Right atrium auricular region (tissue), 2 donors: ENCODE measurements at regions not wholly inside any gene's neighbourhood (a gene's known extent, or its start where the extent isn't known, plus 50 kb on each side); places are given as distances from the start of the nearest gene placed in this dataset.

Experiments used
- DNase-seq: peaks from one replicate; pipeline ENCODE4 v3.0.0-alpha.2; 2019; ENCODE audit warnings: low spot score
- H3K27ac ChIP-seq, 2 donors: fragments of 200-600 bp; sonication (generic); 1 replicate in 1 of 2; 2 replicates in 1 of 2; pipeline ENCODE4 v1.5.1; 2016 to 2019
- H3K27me3 ChIP-seq, 2 donors: fragments of 200-600 bp; sonication (generic); one replicate each; pipeline versions ENCODE4 v1.5.1 to v1.6.0; 2017 to 2019
- H3K36me3 ChIP-seq: fragments of 200-600 bp; sonication (generic); one replicate; pipeline ENCODE4 v1.5.1; 2016
- H3K4me1 ChIP-seq, 2 donors: fragments of 200-600 bp; sonication (generic); one replicate each; pipeline versions ENCODE4 v1.5.1 to v1.6.0; 2017 to 2019
- H3K4me3 ChIP-seq, 2 donors: fragments of 200-600 bp; sonication (generic); 1 replicate in 1 of 2; 2 replicates in 1 of 2; pipeline ENCODE4 v1.5.1; 2017 to 2019; ENCODE audit warnings: mild to moderate bottlenecking in 1 of 2, moderate library complexity in 1 of 2
- H3K9me3 ChIP-seq, 2 donors: fragments of 200-600 bp; sonication (generic); one replicate each; pipeline ENCODE4 v1.5.1; 2019
- TF ChIP-seq, protein P1 (sequence below), 2 donors: fragments of 200-600 bp; sonication (generic); IDR thresholded peaks; one replicate each; pipeline ENCODE4 v1.5.1; 2019; ENCODE audit warnings: antibody characterized with exemption in 2 of 2

DNA sequence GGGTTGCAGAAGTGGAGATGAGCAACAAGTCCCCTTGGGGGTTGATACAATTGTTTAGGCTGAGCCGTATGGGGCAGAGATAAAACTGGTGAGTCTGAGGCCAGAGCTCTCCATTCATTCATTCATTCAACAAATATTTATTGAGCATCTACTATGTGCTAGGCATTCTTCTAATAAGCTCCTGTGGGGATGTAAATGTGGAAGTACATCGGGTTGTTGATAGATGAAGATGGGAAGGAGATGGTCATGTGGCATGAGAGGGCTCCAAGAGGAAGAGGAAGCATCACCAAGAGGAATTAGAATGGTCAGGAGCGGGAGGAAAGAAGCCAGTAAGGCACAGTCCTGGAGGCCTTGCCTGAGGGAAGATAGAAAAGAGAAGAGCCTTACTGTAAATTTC lies 98.7 kb upstream of the MLN start:
- H3K27me3 ChIP-seq = no peaks in the 10 kb centered on the region
- no peaks in the 10 kb centered on the region for H3K4me1 ChIP-seq
- no peaks in the 10 kb centered on the region for H3K9me3 ChIP-seq
- TF ChIP-seq, protein P1, sequence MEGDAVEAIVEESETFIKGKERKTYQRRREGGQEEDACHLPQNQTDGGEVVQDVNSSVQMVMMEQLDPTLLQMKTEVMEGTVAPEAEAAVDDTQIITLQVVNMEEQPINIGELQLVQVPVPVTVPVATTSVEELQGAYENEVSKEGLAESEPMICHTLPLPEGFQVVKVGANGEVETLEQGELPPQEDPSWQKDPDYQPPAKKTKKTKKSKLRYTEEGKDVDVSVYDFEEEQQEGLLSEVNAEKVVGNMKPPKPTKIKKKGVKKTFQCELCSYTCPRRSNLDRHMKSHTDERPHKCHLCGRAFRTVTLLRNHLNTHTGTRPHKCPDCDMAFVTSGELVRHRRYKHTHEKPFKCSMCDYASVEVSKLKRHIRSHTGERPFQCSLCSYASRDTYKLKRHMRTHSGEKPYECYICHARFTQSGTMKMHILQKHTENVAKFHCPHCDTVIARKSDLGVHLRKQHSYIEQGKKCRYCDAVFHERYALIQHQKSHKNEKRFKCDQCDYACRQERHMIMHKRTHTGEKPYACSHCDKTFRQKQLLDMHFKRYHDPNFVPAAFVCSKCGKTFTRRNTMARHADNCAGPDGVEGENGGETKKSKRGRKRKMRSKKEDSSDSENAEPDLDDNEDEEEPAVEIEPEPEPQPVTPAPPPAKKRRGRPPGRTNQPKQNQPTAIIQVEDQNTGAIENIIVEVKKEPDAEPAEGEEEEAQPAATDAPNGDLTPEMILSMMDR (IDR thresholded peaks at IDR 0.05) = no peak
- H3K27ac ChIP-seq = no peak overlapping the region
- H3K4me3 ChIP-seq = no peak overlapping the region
- no peak for DNase-seq
- no peaks in the 10 kb centered on the region for H3K36me3 ChIP-seq

DNA sequence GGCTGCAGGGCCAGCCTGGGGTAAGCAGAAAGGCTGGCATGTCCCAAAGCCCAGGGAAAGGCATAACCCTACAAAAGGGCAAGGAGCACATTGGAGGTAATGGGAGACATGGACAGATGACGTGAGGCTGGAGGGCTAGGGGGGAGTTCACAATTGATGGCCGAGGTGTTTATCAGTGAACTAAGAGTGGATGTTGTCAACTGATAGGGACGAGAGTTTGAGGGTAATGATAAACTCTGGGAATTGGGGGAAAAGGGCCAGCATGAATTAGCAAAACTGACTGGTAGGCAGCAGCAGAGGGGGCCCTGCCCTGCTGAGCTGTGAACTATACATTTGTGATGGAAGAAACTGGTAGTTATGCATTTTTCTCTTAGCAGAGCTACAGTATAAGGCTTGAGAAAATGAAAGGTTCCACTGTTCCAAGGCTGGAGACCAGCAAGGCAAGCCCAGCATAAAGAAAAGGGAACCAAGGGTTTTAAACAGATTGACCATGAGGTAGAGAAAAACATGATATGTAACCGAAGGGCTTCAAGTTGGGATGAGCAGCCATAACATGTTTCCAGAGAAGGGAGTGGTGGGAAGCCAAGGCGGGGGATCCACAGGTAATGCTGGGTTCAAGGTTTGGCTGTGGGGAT lies 98.1 kb upstream of the MLN start:
- Histone ChIP-seq H3K36me3 (no peaks in the 10 kb centered on the region), H3K27me3 (no peaks in the 10 kb centered on the region)
- no peak for DNase-seq

GRCh38 chr6:33898771-33899170 lies 95.0 kb upstream of the MLN start:
- Histone ChIP-seq H3K27me3 (no peaks in the 10 kb centered on the region), H3K27ac (no peak overlapping the region), H3K36me3 (no peaks in the 10 kb centered on the region), H3K4me3 (no peak overlapping the region), H3K9me3 (no peaks in the 10 kb centered on the region), H3K4me1 (peaks cover 0 to 3% of the 10 kb centered on the region in 2 donors)
- no peak for DNase-seq
- TF ChIP-seq, protein P1 (IDR thresholded peaks at IDR 0.05) = no peak

More for the DNA sequence above, 98.1 kb upstream of the MLN start:
- Histone ChIP-seq H3K9me3 (no peaks in the 10 kb centered on the region), H3K27ac (no peak overlapping the region), H3K4me1 (no peaks in the 10 kb centered on the region), H3K4me3 (no peak overlapping the region)
- TF ChIP-seq, protein P1 (IDR thresholded peaks at IDR 0.05) = no peak

DNA sequence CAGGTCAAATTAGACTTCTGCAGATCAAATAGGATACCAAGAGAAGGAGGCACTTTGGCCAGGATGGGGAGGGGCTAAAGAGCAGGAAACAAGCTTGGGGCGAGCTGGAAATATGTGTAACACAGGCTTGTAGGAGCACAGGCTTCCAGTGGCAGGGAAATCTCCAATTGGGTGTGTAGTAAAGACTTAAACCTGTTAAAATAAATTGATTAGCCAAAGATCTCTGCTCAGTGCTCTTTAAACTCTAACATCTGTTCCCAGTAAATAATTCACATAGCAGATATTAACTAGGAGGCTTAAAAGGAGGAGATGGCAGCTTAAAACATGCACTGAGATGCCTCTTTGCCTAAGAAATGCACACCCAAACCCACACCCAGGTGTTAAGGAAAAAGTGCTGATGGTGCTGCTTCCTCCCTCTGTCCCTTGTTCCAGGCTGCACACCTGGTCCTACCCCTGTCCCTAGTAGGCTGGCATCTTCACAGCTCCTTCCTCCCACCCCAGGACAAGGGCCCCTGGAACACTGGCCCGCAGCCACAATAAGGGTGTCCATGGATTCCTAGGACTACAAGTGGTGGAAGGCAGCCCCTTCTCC lies 93.5 kb upstream of the MLN start:
- Histone ChIP-seq H3K27ac (no peak overlapping the region), H3K4me3 (no peak overlapping the region), H3K4me1 (peaks cover 0 to 3% of the 10 kb centered on the region in 2 donors), H3K27me3 (no peaks in the 10 kb centered on the region), H3K36me3 (no peaks in the 10 kb centered on the region), H3K9me3 (no peaks in the 10 kb centered on the region)
- DNase-seq = no peak
- TF ChIP-seq, protein P1 (IDR thresholded peaks at IDR 0.05) = no peak

- Histone ChIP-seq H3K27me3 (no peaks in the 10 kb centered on the region), H3K27ac (no peak overlapping the region), H3K9me3 (no peaks in the 10 kb centered on the region), H3K4me3 (no peak overlapping the region), H3K4me1 (peaks cover 0 to 3% of the 10 kb centered on the region in 2 donors), H3K36me3 (no peaks in the 10 kb centered on the region)
- DNase-seq = no peak
- TF ChIP-seq, protein P1 (IDR thresholded peaks at IDR 0.05) = no peak
Measured at GRCh38 chr6:33896391-33897188, 92.8 kb upstream of the MLN start.
